Neural progenitor cell (in vitro differentiated cells): ENCODE measurements at regions not wholly inside any gene's neighbourhood (a gene's known extent, or its start where the extent isn't known, plus 50 kb on each side); places are given as distances from the start of the nearest gene placed in this dataset.

Source experiments
- DNase-seq: peaks from one replicate; pipeline ENCODE4 v3.0.0-alpha.2; 2016; ENCODE audit warnings: low spot score
- H2AFZ ChIP-seq: fragments of 200-600 bp; sonication (generic); replicated peaks from 2 replicates; pipeline ENCODE4 v1.6.1; 2016; ENCODE audit warnings: antibody characterized with exemption
- H3F3A ChIP-seq: fragments of 200-600 bp; sonication (generic); 2 replicates; pipeline ENCODE4 v1.6.1; 2016; ENCODE audit warnings: antibody characterized with exemption, low read depth
- H3K27ac ChIP-seq: fragments of 200-600 bp; sonication (generic); 2 replicates; pipeline ENCODE4 v1.5.1; 2016; ENCODE audit warnings: mild to moderate bottlenecking
- H3K27me3 ChIP-seq: fragments of 200-600 bp; sonication (generic); 2 replicates; pipeline ENCODE4 v1.6.1; 2016; ENCODE audit warnings: mild to moderate bottlenecking, moderate library complexity
- H3K36me3 ChIP-seq: fragments of 200-600 bp; sonication (generic); 2 replicates; pipeline ENCODE4 v1.5.1; 2016
- H3K4me1 ChIP-seq: fragments of 200-600 bp; sonication (generic); 2 replicates; pipeline ENCODE4 v1.6.1; 2016; ENCODE audit warnings: mixed run types
- H3K4me2 ChIP-seq: fragments of 200-600 bp; sonication (generic); 2 replicates; pipeline ENCODE4 v1.6.1; 2016
- H3K4me3 ChIP-seq: fragments of 200-600 bp; sonication (generic); 2 replicates; pipeline ENCODE4 v1.5.1; 2016
- H3K79me2 ChIP-seq: fragments of 200-600 bp; sonication (generic); 2 replicates; pipeline ENCODE4 v1.6.1; 2016; ENCODE audit warnings: low read depth
- H3K9ac ChIP-seq: fragments of 200-600 bp; sonication (generic); 2 replicates; pipeline ENCODE4 v1.6.1; 2016
- H3K9me3 ChIP-seq: fragments of 200-600 bp; sonication (generic); 2 replicates; pipeline ENCODE4 v1.5.1; 2016; ENCODE audit warnings: low read depth
- H4K20me1 ChIP-seq: fragments of 200-600 bp; sonication (generic); 2 replicates; pipeline ENCODE4 v1.6.1; 2016; ENCODE audit warnings: low read depth
- H3K27ac Mint-ChIP-seq: 3 replicates; pipeline ENCODE4 v1.8.0; 2021; ENCODE audit warnings: mixed read lengths
- H3K27me3 Mint-ChIP-seq: 2 replicates; pipeline ENCODE4 v1.8.0; 2022; ENCODE audit warnings: low read depth, mild to moderate bottlenecking, inconsistent platforms, moderate library complexity, mixed read lengths; ENCODE audit not compliant: insufficient read depth
- H3K36me3 Mint-ChIP-seq: 3 replicates; pipeline ENCODE4 v1.8.0; 2021; ENCODE audit warnings: mixed read lengths
- H3K4me1 Mint-ChIP-seq: 3 replicates; pipeline ENCODE4 v1.8.0; 2021; ENCODE audit warnings: mixed read lengths
- H3K4me3 Mint-ChIP-seq: 3 replicates; pipeline ENCODE4 v1.8.0; 2021; ENCODE audit warnings: mild to moderate bottlenecking, moderate library complexity, mixed read lengths
- H3K9me3 Mint-ChIP-seq: 3 replicates; pipeline ENCODE4 v1.8.0; 2020; ENCODE audit warnings: mixed read lengths
- EZH2 ChIP-seq: fragments of 200-600 bp; sonication (generic); IDR thresholded peaks from 2 replicates; pipeline ENCODE4 v1.6.1; 2017; ENCODE audit warnings: antibody characterized with exemption, mild to moderate bottlenecking, moderate library complexity
- EZH2phosphoT487 ChIP-seq: fragments of 200-600 bp; sonication (generic); IDR thresholded peaks from 2 replicates; pipeline ENCODE4 v1.6.1; 2017; ENCODE audit warnings: antibody characterized with exemption
- TF ChIP-seq, protein P1 (sequence below): fragments of 200-600 bp; sonication (generic); IDR thresholded peaks from 2 replicates; pipeline ENCODE4 v1.5.1; 2017; ENCODE audit warnings: antibody characterized with exemption, mild to moderate bottlenecking

DNA sequence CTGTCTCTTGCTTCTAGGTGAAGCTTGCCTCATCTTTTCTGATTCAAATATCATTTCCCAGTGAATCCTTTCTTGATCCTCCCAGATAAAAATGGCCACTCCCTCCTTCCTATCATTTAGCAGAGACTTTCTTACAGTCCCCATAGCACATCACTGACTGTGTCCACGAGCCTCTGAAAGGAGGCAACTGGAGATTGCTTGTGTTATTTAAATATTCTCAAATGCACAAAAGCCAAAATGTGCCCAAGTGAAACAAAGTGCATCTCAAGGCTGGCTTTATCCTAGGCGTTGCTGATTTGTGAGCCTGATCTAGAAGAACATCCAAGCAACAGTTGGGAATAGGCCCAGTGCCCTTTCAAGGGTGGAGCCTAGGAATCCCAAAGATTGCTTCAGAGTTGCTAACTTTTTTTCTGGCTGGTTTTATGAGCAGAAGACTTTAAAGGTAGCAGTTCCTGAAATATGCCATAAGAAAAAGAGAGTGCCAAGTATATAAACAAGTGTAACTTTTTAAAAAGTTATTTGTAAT lies 393.6 kb downstream of the CD83 start:
- H3F3A ChIP-seq: peaks cover 6% of the 10 kb centered on the region
- no peak overlapping the region for H3K27ac ChIP-seq
- Mint-ChIP-seq H3K36me3 (peaks cover 3% of the 10 kb centered on the region), H3K27ac (no peak overlapping the region), H3K4me1 (peaks cover 26% of the 10 kb centered on the region), H3K27me3 (peaks cover 9% of the 10 kb centered on the region), H3K4me3 (no peak overlapping the region), H3K9me3 (peaks cover 8% of the 10 kb centered on the region)
- H3K4me2 ChIP-seq: no peak overlapping the region
- no peaks in the 10 kb centered on the region for H3K79me2 ChIP-seq
- H3K9ac ChIP-seq: no peak overlapping the region
- no peak overlapping the region for H2AFZ ChIP-seq
- no peak overlapping the region for H3K4me3 ChIP-seq
- H3K4me1 ChIP-seq: peaks cover 12% of the 10 kb centered on the region
- no peaks in the 10 kb centered on the region for H4K20me1 ChIP-seq
- no peaks in the 10 kb centered on the region for H3K9me3 ChIP-seq
- no peak for DNase-seq
- no peaks in the 10 kb centered on the region for H3K36me3 ChIP-seq
- no peaks in the 10 kb centered on the region for H3K27me3 ChIP-seq
- TF ChIP-seq, protein P1, sequence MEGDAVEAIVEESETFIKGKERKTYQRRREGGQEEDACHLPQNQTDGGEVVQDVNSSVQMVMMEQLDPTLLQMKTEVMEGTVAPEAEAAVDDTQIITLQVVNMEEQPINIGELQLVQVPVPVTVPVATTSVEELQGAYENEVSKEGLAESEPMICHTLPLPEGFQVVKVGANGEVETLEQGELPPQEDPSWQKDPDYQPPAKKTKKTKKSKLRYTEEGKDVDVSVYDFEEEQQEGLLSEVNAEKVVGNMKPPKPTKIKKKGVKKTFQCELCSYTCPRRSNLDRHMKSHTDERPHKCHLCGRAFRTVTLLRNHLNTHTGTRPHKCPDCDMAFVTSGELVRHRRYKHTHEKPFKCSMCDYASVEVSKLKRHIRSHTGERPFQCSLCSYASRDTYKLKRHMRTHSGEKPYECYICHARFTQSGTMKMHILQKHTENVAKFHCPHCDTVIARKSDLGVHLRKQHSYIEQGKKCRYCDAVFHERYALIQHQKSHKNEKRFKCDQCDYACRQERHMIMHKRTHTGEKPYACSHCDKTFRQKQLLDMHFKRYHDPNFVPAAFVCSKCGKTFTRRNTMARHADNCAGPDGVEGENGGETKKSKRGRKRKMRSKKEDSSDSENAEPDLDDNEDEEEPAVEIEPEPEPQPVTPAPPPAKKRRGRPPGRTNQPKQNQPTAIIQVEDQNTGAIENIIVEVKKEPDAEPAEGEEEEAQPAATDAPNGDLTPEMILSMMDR: no peak
- no peak for TF ChIP-seq EZH2phosphoT487
- no peak for TF ChIP-seq EZH2

DNA sequence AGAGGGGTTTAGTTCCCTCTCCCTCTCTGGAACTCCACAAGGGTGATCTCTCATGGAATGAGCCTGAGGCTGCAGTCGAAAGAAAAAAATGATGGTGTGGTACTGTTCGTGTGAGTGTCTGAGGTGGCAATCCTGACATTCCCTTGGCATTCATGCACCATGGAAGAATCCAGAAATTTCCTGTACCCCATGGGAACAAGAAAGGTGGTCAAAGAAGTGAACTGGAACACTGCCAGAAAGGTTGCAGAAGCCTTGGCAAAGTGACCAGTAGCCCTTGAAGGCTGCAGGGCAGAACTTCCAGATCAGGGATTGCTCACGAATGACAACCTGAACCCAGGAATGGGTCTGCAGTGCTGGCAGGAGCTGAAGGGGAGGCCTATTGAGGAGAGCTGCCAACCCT lies 394.7 kb downstream of the CD83 start:
- Histone ChIP-seq H3F3A (peaks cover 6% of the 10 kb centered on the region), H3K27ac (no peak overlapping the region), H3K4me2 (no peak overlapping the region), H3K27me3 (no peaks in the 10 kb centered on the region), H3K9me3 (no peaks in the 10 kb centered on the region), H3K4me1 (peaks cover 12% of the 10 kb centered on the region), H2AFZ (no peak overlapping the region), H3K9ac (no peak overlapping the region), H3K36me3 (no peaks in the 10 kb centered on the region), H3K79me2 (no peaks in the 10 kb centered on the region), H3K4me3 (no peak overlapping the region), H4K20me1 (no peaks in the 10 kb centered on the region)
- H3K27ac Mint-ChIP-seq: no peak overlapping the region
- TF ChIP-seq, protein P1: no peak
- TF ChIP-seq EZH2phosphoT487 (no peak), EZH2 (no peak)
- no peak overlapping the region for H3K4me3 Mint-ChIP-seq
- peaks cover 3% of the 10 kb centered on the region for H3K36me3 Mint-ChIP-seq
- peaks cover 9% of the 10 kb centered on the region for H3K27me3 Mint-ChIP-seq
- H3K9me3 Mint-ChIP-seq: peaks cover 8% of the 10 kb centered on the region
- DNase-seq: no peak
- H3K4me1 Mint-ChIP-seq: peaks cover 26% of the 10 kb centered on the region

DNA sequence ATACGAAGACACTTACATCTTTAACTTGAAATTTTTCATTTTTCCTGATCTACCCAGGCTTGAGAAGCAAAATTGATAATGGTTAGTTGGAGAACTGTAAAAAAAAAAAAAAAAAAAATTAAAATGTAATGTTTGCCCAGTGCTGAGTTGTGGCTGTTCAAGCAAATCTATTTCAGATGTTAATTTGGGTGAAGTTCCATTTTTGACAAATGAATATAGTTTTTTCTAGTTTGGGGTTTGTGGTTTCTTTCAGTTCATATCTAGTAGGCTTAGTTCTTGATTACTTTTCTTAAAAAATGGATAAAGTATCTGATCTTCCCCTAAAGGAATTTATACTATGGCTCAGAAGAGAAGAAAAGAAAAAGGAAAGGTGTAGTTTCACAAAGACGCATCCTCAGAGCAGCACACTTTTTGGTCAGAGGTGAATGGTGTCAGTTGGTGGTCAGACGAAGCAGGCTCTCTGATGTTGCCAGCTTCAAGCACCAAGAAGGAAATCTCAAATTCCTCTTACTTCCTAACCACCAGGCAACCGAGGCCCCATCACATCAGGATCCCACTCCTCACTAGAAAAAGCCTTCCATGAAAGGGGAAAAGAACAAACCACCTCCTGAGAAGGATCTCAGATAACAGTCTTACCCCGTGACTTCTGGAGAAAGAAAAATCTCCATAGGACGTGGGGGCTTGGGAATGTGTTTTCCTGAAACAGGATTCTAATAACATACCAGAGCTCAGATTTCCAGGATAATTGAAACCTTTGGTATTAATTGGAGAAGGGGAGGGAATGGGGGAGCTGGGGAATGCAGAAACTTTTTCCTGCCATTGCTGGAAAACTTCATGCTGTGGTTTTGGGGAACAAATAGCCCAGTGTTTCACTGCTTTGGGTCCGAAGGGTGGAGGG lies 396.2 kb downstream of the CD83 start:
- Histone ChIP-seq H3F3A (peaks cover 6% of the 10 kb centered on the region), H3K9ac (no peak overlapping the region), H3K36me3 (no peaks in the 10 kb centered on the region), H2AFZ (peak overlapping the region; percentile 58), H3K4me3 (no peak overlapping the region), H3K79me2 (no peaks in the 10 kb centered on the region), H3K27me3 (no peaks in the 10 kb centered on the region), H3K27ac (peak overlapping the region; percentile 11), H3K9me3 (no peaks in the 10 kb centered on the region), H3K4me1 (peaks cover 12% of the 10 kb centered on the region), H4K20me1 (no peaks in the 10 kb centered on the region), H3K4me2 (peak overlapping the region; percentile 39)
- Mint-ChIP-seq H3K27me3 (peaks cover 14% of the 10 kb centered on the region), H3K9me3 (peaks cover 10% of the 10 kb centered on the region), H3K36me3 (peaks cover 3% of the 10 kb centered on the region), H3K4me3 (no peak overlapping the region), H3K27ac (peak overlapping the region; percentile 86), H3K4me1 (peaks cover 29% of the 10 kb centered on the region)
- no peak for TF ChIP-seq EZH2phosphoT487
- TF ChIP-seq, protein P1: no peak
- TF ChIP-seq EZH2: no peak
- no peak for DNase-seq
